GM20000 (cell line): ENCODE measurements at regions not wholly inside any gene's neighbourhood (a gene's known extent, or its start where the extent isn't known, plus 50 kb on each side); places are given as distances from the start of the nearest gene placed in this dataset.

Source experiments
- DNase-seq: peaks from one replicate; pipeline ENCODE4 v3.0.0; 2012; ENCODE audit warnings: low spot score
- TF ChIP-seq, protein P1 (sequence below): IDR thresholded peaks from 2 replicates; pipeline ENCODE4 v1.5.1; 2012; ENCODE audit warnings: mild to moderate bottlenecking, control low read depth; ENCODE audit errors: extremely low read depth, missing control alignments

DNA sequence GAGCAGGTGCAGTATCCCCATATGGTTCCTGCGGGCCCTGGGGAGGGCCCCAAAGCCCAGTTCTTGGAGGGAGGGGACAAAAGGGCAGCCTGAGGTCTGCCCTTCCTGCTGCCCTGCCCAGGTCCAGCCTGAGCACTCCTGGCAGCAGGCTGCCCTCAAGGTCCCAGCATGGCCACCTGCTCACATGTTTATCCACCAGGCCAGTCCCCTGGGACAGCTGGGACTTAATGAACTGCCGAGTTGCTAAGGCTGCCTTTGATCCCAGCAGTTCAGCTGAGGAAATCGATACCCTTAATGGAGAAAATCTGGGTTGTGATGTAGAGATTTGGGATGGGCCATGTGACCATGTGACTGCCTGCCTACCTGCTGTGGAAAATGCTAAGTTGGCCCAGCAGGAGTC, 146.2 kb downstream of the TRIM29 start:
- DNase-seq, result no peak

DNA sequence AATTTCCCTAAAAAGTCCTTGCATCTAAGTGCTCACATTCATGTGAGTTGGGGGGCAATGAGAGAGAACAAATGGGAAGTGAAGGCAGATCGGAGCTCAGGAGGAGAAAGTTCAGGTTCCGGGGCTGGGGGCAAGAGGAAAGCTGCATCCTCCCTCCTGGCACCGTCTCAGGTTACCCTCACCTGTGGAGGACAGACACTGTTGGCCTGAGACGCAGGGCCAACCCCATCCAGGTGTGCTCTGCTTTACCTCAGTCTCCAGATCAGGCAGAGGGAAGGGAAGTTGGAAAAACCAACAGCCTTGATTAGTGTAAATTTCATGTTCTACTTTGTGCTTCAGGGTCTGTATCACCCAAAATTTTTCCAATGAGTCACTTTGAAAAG, 146.9 kb downstream of the TRIM29 start:
- DNase-seq, result no peak
- TF ChIP-seq, protein P1, sequence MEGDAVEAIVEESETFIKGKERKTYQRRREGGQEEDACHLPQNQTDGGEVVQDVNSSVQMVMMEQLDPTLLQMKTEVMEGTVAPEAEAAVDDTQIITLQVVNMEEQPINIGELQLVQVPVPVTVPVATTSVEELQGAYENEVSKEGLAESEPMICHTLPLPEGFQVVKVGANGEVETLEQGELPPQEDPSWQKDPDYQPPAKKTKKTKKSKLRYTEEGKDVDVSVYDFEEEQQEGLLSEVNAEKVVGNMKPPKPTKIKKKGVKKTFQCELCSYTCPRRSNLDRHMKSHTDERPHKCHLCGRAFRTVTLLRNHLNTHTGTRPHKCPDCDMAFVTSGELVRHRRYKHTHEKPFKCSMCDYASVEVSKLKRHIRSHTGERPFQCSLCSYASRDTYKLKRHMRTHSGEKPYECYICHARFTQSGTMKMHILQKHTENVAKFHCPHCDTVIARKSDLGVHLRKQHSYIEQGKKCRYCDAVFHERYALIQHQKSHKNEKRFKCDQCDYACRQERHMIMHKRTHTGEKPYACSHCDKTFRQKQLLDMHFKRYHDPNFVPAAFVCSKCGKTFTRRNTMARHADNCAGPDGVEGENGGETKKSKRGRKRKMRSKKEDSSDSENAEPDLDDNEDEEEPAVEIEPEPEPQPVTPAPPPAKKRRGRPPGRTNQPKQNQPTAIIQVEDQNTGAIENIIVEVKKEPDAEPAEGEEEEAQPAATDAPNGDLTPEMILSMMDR, result no peak

More for the DNA sequence above, 146.2 kb downstream of the TRIM29 start:
- TF ChIP-seq, protein P1, result no peak

DNA sequence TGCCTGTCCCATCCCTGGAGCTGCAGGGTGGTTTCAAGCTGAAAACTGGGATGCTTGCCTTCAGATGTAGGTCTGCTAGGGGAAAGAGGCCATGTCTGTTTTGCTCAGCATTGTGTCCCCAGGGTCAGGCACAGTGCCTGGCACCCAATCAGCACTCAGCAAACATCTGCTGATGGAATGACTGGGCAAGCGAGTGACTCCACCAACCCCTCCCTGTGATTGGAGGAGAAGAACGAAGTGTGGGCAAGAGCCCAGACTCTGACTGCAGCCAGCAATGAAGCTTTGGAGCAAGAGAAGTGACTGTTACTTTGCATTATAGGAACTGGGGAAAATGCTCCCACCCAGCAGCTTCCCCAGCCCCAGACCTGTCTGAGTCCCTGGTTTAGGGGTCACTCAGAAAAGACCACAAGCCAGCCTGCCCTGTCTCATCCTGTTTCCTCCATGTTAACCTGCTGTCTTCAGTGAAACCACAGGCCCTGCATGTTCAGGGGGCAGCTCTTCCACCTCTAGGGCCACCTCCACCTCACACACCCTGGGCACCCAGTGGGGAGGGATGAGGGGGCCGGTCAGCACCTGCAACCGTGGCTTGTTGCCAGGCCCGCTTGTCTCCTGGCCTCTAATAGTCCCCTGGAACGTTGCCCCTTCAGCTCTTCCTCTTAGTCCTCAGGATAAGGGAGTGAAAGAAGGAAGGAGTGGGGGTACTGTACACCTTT, 147.4 kb downstream of the TRIM29 start:
- DNase-seq, result no peak
- TF ChIP-seq, protein P1, result no peak

DNA sequence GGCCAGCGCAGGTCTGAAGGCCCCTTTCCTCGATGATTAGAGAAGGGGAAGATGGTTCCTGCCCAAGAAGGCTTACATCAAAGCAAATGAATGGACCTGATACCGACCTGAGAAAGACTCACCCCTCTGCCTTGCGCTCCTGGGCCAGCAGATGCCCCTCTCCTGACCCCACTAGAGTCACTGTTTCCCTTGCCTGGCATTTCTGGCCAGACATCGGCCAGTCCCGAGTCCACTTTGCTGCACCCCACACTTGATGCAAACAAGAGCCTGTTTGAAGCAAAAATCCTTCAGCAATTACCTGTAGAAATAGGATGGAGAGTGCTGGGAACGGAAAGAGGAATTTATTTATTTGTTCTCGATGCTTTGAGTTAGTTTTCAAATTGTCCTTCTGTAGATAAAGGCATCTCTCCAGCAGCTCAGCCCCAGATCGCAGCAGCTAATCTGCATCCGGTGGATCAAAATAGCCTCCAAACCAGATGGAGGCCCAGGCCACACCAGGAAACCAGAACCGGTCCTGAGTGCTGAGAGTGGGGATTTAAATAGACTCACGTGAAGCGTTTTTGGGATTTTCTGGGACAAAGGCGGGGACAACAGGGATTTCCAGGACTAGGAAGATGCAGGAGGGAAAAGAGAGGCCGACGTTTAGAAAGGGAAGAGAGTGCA, 148.6 kb downstream of the TRIM29 start:
- DNase-seq, result no peak
- TF ChIP-seq, protein P1, result no peak

DNA sequence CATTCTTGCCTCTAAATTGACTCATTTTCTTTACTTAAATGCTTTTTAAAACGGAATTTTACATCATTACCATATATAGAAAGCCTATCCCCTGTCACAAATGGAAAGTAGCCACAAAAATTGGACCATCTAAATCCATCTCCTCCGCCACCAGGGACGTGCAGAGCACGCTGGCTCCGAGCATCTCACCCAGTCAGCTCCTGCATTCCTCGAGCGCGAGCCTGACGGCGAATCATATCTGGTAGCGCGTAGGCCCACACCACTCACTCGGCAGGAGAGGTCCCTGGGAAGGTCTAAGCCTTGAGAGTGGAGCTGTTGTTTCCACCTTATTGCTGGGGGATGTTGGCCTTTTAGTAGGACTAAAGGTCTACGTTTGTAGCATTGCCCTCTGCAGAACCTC, 152.4 kb downstream of the TRIM29 start:
- no peak for DNase-seq
- TF ChIP-seq, protein P1, result no peak

DNA sequence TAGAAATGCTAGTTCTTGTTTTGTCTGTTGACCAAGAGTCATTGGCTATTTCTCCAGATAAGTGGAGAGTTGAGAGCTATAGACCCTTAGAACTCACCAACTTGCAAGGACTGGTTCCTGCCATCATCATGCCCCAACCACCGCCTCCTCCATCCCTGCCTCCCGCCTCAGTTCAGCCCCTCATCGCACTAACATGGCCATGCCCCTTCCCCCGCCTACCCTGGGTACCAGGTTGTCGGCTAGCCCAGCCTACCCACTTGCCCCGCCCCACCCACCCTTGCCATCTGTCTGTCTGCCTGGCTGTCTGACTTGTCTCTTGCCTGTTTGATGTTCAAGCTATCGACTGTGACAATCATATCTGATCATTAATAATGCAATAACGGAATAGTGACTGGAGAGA, 154.1 kb downstream of the TRIM29 start:
- DNase-seq, result no peak
- TF ChIP-seq, protein P1, result no peak

DNA sequence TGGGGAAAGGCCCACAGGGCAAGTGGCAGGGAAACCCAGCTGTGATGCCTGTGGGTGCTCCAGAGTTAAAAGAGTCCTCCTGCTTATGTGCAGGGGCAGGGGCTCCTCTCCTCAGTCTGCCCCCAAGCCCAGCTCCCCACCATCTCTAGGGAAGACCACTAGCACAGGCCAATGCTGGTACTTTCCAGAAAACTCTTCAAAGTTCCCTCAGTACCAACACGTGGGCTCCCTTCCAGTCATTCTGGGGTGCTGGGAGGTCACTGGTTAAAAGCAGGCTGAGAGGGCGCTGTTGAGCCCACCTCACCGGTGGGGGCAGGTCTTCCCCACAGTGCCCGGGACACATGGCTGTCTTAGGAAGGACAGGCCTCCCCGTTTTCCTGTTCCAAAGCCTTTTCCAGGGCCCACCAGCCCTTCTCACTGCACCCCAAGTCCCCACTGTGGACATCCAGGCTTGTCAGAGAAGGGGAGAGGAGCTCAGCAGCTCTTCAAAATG, 154.6 kb downstream of the TRIM29 start:
- no peak for DNase-seq

More for the DNA sequence above, 154.6 kb downstream of the TRIM29 start:
- TF ChIP-seq, protein P1, result no peak
